Osteoblast (primary cell): ENCODE measurements at regions not wholly inside any gene's neighbourhood (a gene's known extent, or its start where the extent isn't known, plus 50 kb on each side); places are given as distances from the start of the nearest gene placed in this dataset.
"Not testable (repeated sequence)": the region's sequence is repeated elsewhere in the genome, so short reads cannot be mapped to it uniquely, and the experiment has no call there.

Experiments used
- DNase-seq: peaks from one replicate; pipeline ENCODE4 v3.0.0; 2011; ENCODE audit warnings: low spot score, mixed read lengths; ENCODE audit not compliant: insufficient read length; ENCODE audit errors: missing footprints
- H2AFZ ChIP-seq: 2 replicates; pipeline ENCODE4 v1.6.0; 2011; ENCODE audit warnings: mild to moderate bottlenecking, low read length
- H3K27ac ChIP-seq: 2 replicates; pipeline ENCODE4 v1.5.1; 2011; ENCODE audit warnings: mild to moderate bottlenecking, low read depth, low read length, moderate library complexity
- H3K27me3 ChIP-seq: 2 replicates; pipeline ENCODE4 v1.6.0; 2012; ENCODE audit warnings: mild to moderate bottlenecking, control low read depth, inconsistent platforms, low read length, moderate library complexity; ENCODE audit not compliant: insufficient read depth
- H3K36me3 ChIP-seq: 2 replicates; pipeline ENCODE4 v1.5.1; 2011; ENCODE audit warnings: mild to moderate bottlenecking, low read length, control low read depth, moderate library complexity; ENCODE audit not compliant: insufficient read depth
- H3K4me1 ChIP-seq: 2 replicates; pipeline ENCODE4 v1.5.1; 2011; ENCODE audit warnings: mild to moderate bottlenecking, low read length, control low read depth, moderate library complexity; ENCODE audit not compliant: insufficient read depth
- H3K4me2 ChIP-seq: 2 replicates; pipeline ENCODE4 v1.6.0; 2011; ENCODE audit warnings: mild to moderate bottlenecking, low read length; ENCODE audit not compliant: insufficient read depth
- H3K4me3 ChIP-seq: fragments of 200-600 bp; sonication (generic); 3 replicates; pipeline ENCODE4 v1.5.1; 2012; ENCODE audit warnings: mild to moderate bottlenecking, low read length, inconsistent platforms; ENCODE audit not compliant: insufficient read depth
- H3K79me2 ChIP-seq: 2 replicates; pipeline ENCODE4 v1.6.0; 2012; ENCODE audit warnings: mild to moderate bottlenecking, low read length, control low read depth, inconsistent platforms; ENCODE audit not compliant: insufficient read depth
- H3K9me3 ChIP-seq: 2 replicates; pipeline ENCODE4 v1.5.1; 2011; ENCODE audit warnings: low read depth, low read length, control low read depth
- H4K20me1 ChIP-seq: 2 replicates; pipeline ENCODE4 v1.6.0; 2012; ENCODE audit warnings: mild to moderate bottlenecking, low read length, control low read depth; ENCODE audit not compliant: insufficient read depth
- CTCF ChIP-seq: IDR thresholded peaks from 2 replicates; pipeline ENCODE4 v1.5.1; 2011; ENCODE audit warnings: mild to moderate bottlenecking, low read depth, low read length, moderate library complexity; ENCODE audit errors: extremely low read depth

GRCh38 chr4:127528302-127528701, 104.5 kb upstream of the INTU start:
- Histone ChIP-seq H3K9me3 (no peaks in the 10 kb centered on the region), H3K36me3 (no peaks in the 10 kb centered on the region), H3K4me3 (no peak overlapping the region), H4K20me1 (no peaks in the 10 kb centered on the region), H3K27ac (no peak overlapping the region), H3K79me2 (no peaks in the 10 kb centered on the region), H2AFZ (no peak overlapping the region), H3K27me3 (no peaks in the 10 kb centered on the region), H3K4me2 (no peak overlapping the region), H3K4me1 (no peaks in the 10 kb centered on the region)
- TF ChIP-seq CTCF = no peak
- no peak for DNase-seq

- not testable (repeated sequence) for H3K4me2 ChIP-seq, DNase-seq, H3K4me3 ChIP-seq, H3K9me3 ChIP-seq, H3K27ac ChIP-seq, H4K20me1 ChIP-seq, H3K79me2 ChIP-seq, H3K4me1 ChIP-seq, H3K36me3 ChIP-seq, H2AFZ ChIP-seq, H3K27me3 ChIP-seq
Observed at GRCh38 chr4:127529879-127530278, 102.9 kb upstream of the INTU start.

- Histone ChIP-seq H4K20me1 (no peaks in the 10 kb centered on the region), H3K36me3 (no peaks in the 10 kb centered on the region), H3K4me2 (no peak overlapping the region), H3K27me3 (no peaks in the 10 kb centered on the region), H3K4me3 (no peak overlapping the region), H3K9me3 (no peaks in the 10 kb centered on the region), H3K4me1 (no peaks in the 10 kb centered on the region), H3K79me2 (no peaks in the 10 kb centered on the region), H2AFZ (no peak overlapping the region), H3K27ac (no peak overlapping the region)
- TF ChIP-seq CTCF = no peak
- DNase-seq = no peak
Observed at GRCh38 chr4:127533028-127533700, 99.6 kb upstream of the INTU start.

GRCh38 chr4:127534041-127534825, 98.5 kb upstream of the INTU start:
- H3K79me2 ChIP-seq = no peaks in the 10 kb centered on the region
- no peaks in the 10 kb centered on the region for H3K36me3 ChIP-seq
- H3K4me1 ChIP-seq = no peaks in the 10 kb centered on the region
- H4K20me1 ChIP-seq = no peaks in the 10 kb centered on the region
- no peak for DNase-seq
- H3K9me3 ChIP-seq = no peaks in the 10 kb centered on the region
- no peak overlapping the region for H3K27ac ChIP-seq
- no peak overlapping the region for H2AFZ ChIP-seq
- H3K4me3 ChIP-seq = no peak overlapping the region
- H3K4me2 ChIP-seq = no peak overlapping the region
- TF ChIP-seq CTCF = no peak
- no peaks in the 10 kb centered on the region for H3K27me3 ChIP-seq
